IMR-90 (cell line): ENCODE measurements at regions not wholly inside any gene's neighbourhood (a gene's known extent, or its start where the extent isn't known, plus 50 kb on each side); places are given as distances from the start of the nearest gene placed in this dataset.

Source experiments
- ATAC-seq: fragments of 200-7000 bp; cut with Tn5 transposase; 2 replicates; pipeline ENCODE4 v1.9.1; 2020; ENCODE audit warnings: low read depth, mild to moderate bottlenecking, moderate library complexity
- BruUV-seq: library from RNA; stranded (reverse); fragments of 400-500 nt; replicated peaks from 2 replicates; lab custom pipeline; 2021; lab: Mats Ljungman, UMichigan
- CTCF ChIA-PET: fragments of 300-600 bp; formaldehyde crosslinking; extraction: SDS; loops from one replicate; lab custom pipeline; 2021; ENCODE audit warnings: antibody characterized with exemption; lab: Yijun Ruan, JAX
- POLR2A ChIA-PET: fragments of 300-600 bp; sonication (Branson Sonifier 250); formaldehyde crosslinking; loops from one replicate; lab custom pipeline; 2022; ENCODE audit warnings: antibody characterized with exemption; ENCODE audit not compliant: unreplicated experiment; lab: Charles Lee
- DNase-seq: peaks from one replicate; pipeline ENCODE4 v3.0.0; 2013
- H2AFZ ChIP-seq: replicated peaks from 2 replicates; pipeline ENCODE3; 2013; ENCODE audit warnings: low read length, mild to moderate bottlenecking; ENCODE audit not compliant: poor library complexity
- H2AK5ac ChIP-seq: 2 replicates; pipeline ENCODE4 v1.6.1; 2013; ENCODE audit warnings: low read depth, low read length, inconsistent platforms
- H2AK9ac ChIP-seq: replicated peaks from 2 replicates; pipeline ENCODE3; 2013; ENCODE audit warnings: mild to moderate bottlenecking, low read depth, low read length, moderate library complexity; ENCODE audit not compliant: poor library complexity
- H2BK120ac ChIP-seq: 2 replicates; pipeline ENCODE4 v1.6.1; 2013; ENCODE audit warnings: low read depth, low read length, inconsistent platforms
- H2BK15ac ChIP-seq: 3 replicates; pipeline ENCODE4 v1.6.1; 2013; ENCODE audit warnings: low read depth, low read length, inconsistent platforms
- H2BK20ac ChIP-seq: 2 replicates; pipeline ENCODE4 v1.6.1; 2013; ENCODE audit warnings: low read depth, mild to moderate bottlenecking, inconsistent platforms, low read length, moderate library complexity
- H2BK5ac ChIP-seq: 2 replicates; pipeline ENCODE4 v1.6.1; 2013; ENCODE audit warnings: mild to moderate bottlenecking, low read depth, low read length, inconsistent platforms; ENCODE audit not compliant: poor library complexity, severe bottlenecking
- H3K14ac ChIP-seq: replicated peaks from 2 replicates; pipeline ENCODE4 v1.6.1; 2013; ENCODE audit warnings: low read depth, low read length, inconsistent platforms
- H3K18ac ChIP-seq: 2 replicates; pipeline ENCODE4 v1.6.1; 2013; ENCODE audit warnings: low read depth, low read length, control low read depth
- H3K23ac ChIP-seq: 2 replicates; pipeline ENCODE4 v1.6.1; 2013; ENCODE audit warnings: low read depth, low read length, inconsistent platforms
- H3K27ac ChIP-seq: 2 replicates; pipeline ENCODE4 v1.5.1; 2013; ENCODE audit warnings: mild to moderate bottlenecking, control low read depth, low read length; ENCODE audit not compliant: insufficient read depth
- H3K27me3 ChIP-seq: 2 replicates; pipeline ENCODE4 v1.6.1; 2013; ENCODE audit warnings: low read length; ENCODE audit not compliant: control insufficient read depth, insufficient read depth
- H3K36me3 ChIP-seq: 2 replicates; pipeline ENCODE4 v1.6.1; 2013; ENCODE audit warnings: low read length, mixed read lengths; ENCODE audit not compliant: control insufficient read depth, insufficient read depth
- H3K4ac ChIP-seq: 2 replicates; pipeline ENCODE4 v1.6.1; 2013; ENCODE audit warnings: low read depth, low read length, inconsistent platforms
- H3K4me1 ChIP-seq: 2 replicates; pipeline ENCODE4 v1.6.1; 2013; ENCODE audit warnings: low read length, mixed read lengths; ENCODE audit not compliant: control insufficient read depth, insufficient read depth
- H3K4me2 ChIP-seq: 2 replicates; pipeline ENCODE4 v1.6.1; 2013; ENCODE audit warnings: low read depth, mild to moderate bottlenecking, control low read depth, low read length, moderate library complexity
- H3K4me3 ChIP-seq: 2 replicates; pipeline ENCODE4 v1.5.1; 2013; ENCODE audit warnings: low read depth, mild to moderate bottlenecking, control low read depth, low read length, moderate library complexity; ENCODE audit not compliant: insufficient read depth
- H3K56ac ChIP-seq: 2 replicates; pipeline ENCODE4 v1.6.1; 2013; ENCODE audit warnings: low read length, inconsistent platforms; ENCODE audit not compliant: insufficient read depth; ENCODE audit errors: extremely low read depth
- H3K79me1 ChIP-seq, 2 experiments: 2 replicates each; pipeline ENCODE4 v1.6.1; 2013; ENCODE audit warnings: low read length in 2 of 2, inconsistent platforms in 1 of 2, low read depth in 1 of 2
- H3K9ac ChIP-seq: 2 replicates; pipeline ENCODE4 v1.6.1; 2013; ENCODE audit warnings: low read depth, low read length, control low read depth
- H3K9me1 ChIP-seq: 2 replicates; pipeline ENCODE4 v1.6.1; 2013; ENCODE audit warnings: low read length, inconsistent platforms; ENCODE audit not compliant: insufficient read depth
- H3K9me3 ChIP-seq: 2 replicates; pipeline ENCODE4 v1.6.1; 2013; ENCODE audit warnings: low read length; ENCODE audit not compliant: control insufficient read depth, insufficient read depth
- H4K20me1 ChIP-seq: 2 replicates; pipeline ENCODE4 v1.6.1; 2013; ENCODE audit warnings: low read length, inconsistent platforms; ENCODE audit not compliant: insufficient read depth
- H4K5ac ChIP-seq: 2 replicates; pipeline ENCODE4 v1.6.1; 2013; ENCODE audit warnings: mild to moderate bottlenecking, low read depth, low read length, control low read depth
- H4K8ac ChIP-seq, 2 experiments: 2 replicates each; pipeline ENCODE4 v1.6.1; 2013; ENCODE audit warnings: low read depth in 2 of 2, low read length in 2 of 2, control low read depth in 1 of 2, inconsistent platforms in 1 of 2
- H4K91ac ChIP-seq: 2 replicates; pipeline ENCODE4 v1.6.1; 2013; ENCODE audit warnings: low read depth, low read length, inconsistent platforms; ENCODE audit not compliant: insufficient read depth
- BHLHE40 ChIP-seq: fragments of 150-350 bp; IDR thresholded peaks from 2 replicates; pipeline ENCODE4 v1.6.1; 2016; ENCODE audit warnings: mild to moderate bottlenecking, low read depth, low read length
- CEBPB ChIP-seq: IDR thresholded peaks from 2 replicates; pipeline ENCODE4 v1.6.1; 2012; ENCODE audit warnings: low read depth, low read length, improper control_type of control experiment
- CHD1 ChIP-seq: IDR thresholded peaks from 2 replicates; pipeline ENCODE4 v1.6.1; 2012; ENCODE audit warnings: low read depth, low read length, improper control_type of control experiment
- CTCF ChIP-seq: conservative IDR thresholded peaks from 2 replicates; pipeline ENCODE4 v1.5.1; 2012; ENCODE audit warnings: mild to moderate bottlenecking, low read depth, low read length, improper control_type of control experiment
- ELK1 ChIP-seq: fragments of 150-350 bp; IDR thresholded peaks from 2 replicates; pipeline ENCODE4 v1.6.1; 2016; ENCODE audit warnings: low read depth, mild to moderate bottlenecking, low read length, moderate library complexity, borderline replicate concordance
- FOS ChIP-seq: fragments of 150-350 bp; IDR thresholded peaks from 2 replicates; pipeline ENCODE4 v1.6.1; 2016; ENCODE audit warnings: low read depth, low read length
- MAFK ChIP-seq: IDR thresholded peaks from 2 replicates; pipeline ENCODE4 v1.6.1; 2012; ENCODE audit warnings: low read depth, low read length, improper control_type of control experiment
- MAZ ChIP-seq: IDR thresholded peaks from 2 replicates; pipeline ENCODE4 v1.6.1; 2012; ENCODE audit warnings: low read depth, mild to moderate bottlenecking, low read length, improper control_type of control experiment, moderate library complexity, borderline replicate concordance
- MXI1 ChIP-seq: IDR thresholded peaks from 2 replicates; pipeline ENCODE4 v1.6.1; 2012; ENCODE audit warnings: low read depth, mild to moderate bottlenecking, low read length, moderate library complexity, borderline replicate concordance
- NFE2L2 ChIP-seq: fragments of 150-350 bp; IDR thresholded peaks from 2 replicates; pipeline ENCODE4 v1.6.1; 2016; ENCODE audit warnings: low read depth, mild to moderate bottlenecking, low read length
- POLR2A ChIP-seq: IDR thresholded peaks from 2 replicates; pipeline ENCODE4 v1.6.1; 2012; ENCODE audit warnings: mild to moderate bottlenecking, low read depth, low read length
- RAD21 ChIP-seq: IDR thresholded peaks from 2 replicates; pipeline ENCODE4 v1.6.1; 2012; ENCODE audit warnings: low read length, improper control_type of control experiment
- RCOR1 ChIP-seq: IDR thresholded peaks from 2 replicates; pipeline ENCODE4 v1.6.1; 2012; ENCODE audit warnings: mild to moderate bottlenecking, low read length, improper control_type of control experiment; ENCODE audit not compliant: insufficient replicate concordance
- RFX5 ChIP-seq: IDR thresholded peaks from 2 replicates; pipeline ENCODE4 v1.8.0; 2012; ENCODE audit warnings: low read depth, mild to moderate bottlenecking, low read length, moderate library complexity
- SMC3 ChIP-seq: fragments of 150-350 bp; IDR thresholded peaks from 2 replicates; pipeline ENCODE4 v1.6.1; 2016; ENCODE audit warnings: low read depth, mild to moderate bottlenecking, antibody characterized with exemption, low read length, moderate library complexity
- USF2 ChIP-seq: fragments of 150-350 bp; IDR thresholded peaks from 2 replicates; pipeline ENCODE4 v1.6.1; 2017; ENCODE audit warnings: mild to moderate bottlenecking, antibody characterized with exemption, low read length, low read depth
- WGBS, 2 experiments: methylation state at CpG; one replicate each; pipeline versions ENCODE4 v1.1.5 to v1.1.7; 2013; ENCODE audit warnings: missing lambda C conversion rate in 2 of 2; ENCODE audit not compliant: insufficient read length in 1 of 2; ENCODE audit errors: extremely low coverage in 2 of 2; 5-methylcytosine and 5-hydroxymethylcytosine counted together
- dilution Hi-C: fragments of 300-500 bp; cut with HindIII; formaldehyde crosslinking; loops from one replicate; pipeline ENCODE4 v1.14.3; 2018; ENCODE audit warnings: low sequenced_read_pairs; ENCODE audit not compliant: unreplicated experiment
- in situ Hi-C: fragments of 300-500 bp; cut with MboI; formaldehyde crosslinking; loops from 3 replicates; pipeline ENCODE4 v1.14.3; 2019; ENCODE audit warnings: low sequenced_read_pairs, inconsistent platforms, mixed read lengths
- intact Hi-C: fragments of 100-400 bp; cut with micrococcal nuclease; formaldehyde crosslinking; loops from 2 replicates; pipeline ENCODE4 v1.10.0; 2022

- ATAC-seq: no peak
- Histone ChIP-seq H2AK9ac (no peak overlapping the region), H2BK15ac (no peak overlapping the region), H3K36me3 (no peaks in the 10 kb centered on the region), H3K56ac (no peak overlapping the region), H2AK5ac (no peak overlapping the region), H2BK5ac (no peak overlapping the region), H3K4me1 (no peaks in the 10 kb centered on the region), H4K8ac (no peak overlapping the region), H3K4me3 (no peak overlapping the region), H4K5ac (no peak overlapping the region), H3K79me1 (no peaks in the 10 kb centered on the region), H3K18ac (no peak overlapping the region), H3K14ac (no peak overlapping the region), H3K27me3 (no peaks in the 10 kb centered on the region), H2BK20ac (no peak overlapping the region), H2AFZ (no peak overlapping the region), H2BK120ac (no peak overlapping the region), H4K91ac (no peak overlapping the region), H3K4me2 (no peak overlapping the region), H3K9me1 (no peaks in the 10 kb centered on the region), H3K4ac (no peak overlapping the region), H3K23ac (no peak overlapping the region), H3K9ac (no peak overlapping the region), H3K27ac (no peak overlapping the region), H4K20me1 (no peaks in the 10 kb centered on the region), H3K9me3 (peaks cover 19% of the 10 kb centered on the region)
- intact Hi-C loops (no loop called here), dilution Hi-C loops (no loop called here), in situ Hi-C loops (no loop called here)
- CTCF ChIA-PET: no interaction called here
- TF ChIP-seq FOS: no peak
- TF ChIP-seq USF2: no peak
- no peak for TF ChIP-seq CHD1
- no peak for TF ChIP-seq CTCF
- TF ChIP-seq MAZ: no peak
- TF ChIP-seq ELK1: no peak
- no peak for TF ChIP-seq NFE2L2
- TF ChIP-seq MAFK: no peak
- no peak for TF ChIP-seq POLR2A
- no peak for TF ChIP-seq RAD21
- TF ChIP-seq CEBPB: no peak
- no peak for TF ChIP-seq RCOR1
- TF ChIP-seq SMC3: no peak
- TF ChIP-seq MXI1: no peak
- no peak for TF ChIP-seq RFX5
- no peak for TF ChIP-seq BHLHE40
- no CpG with 5 or more reads among the region's 4 CpGs for WGBS, 2 experiments
- no peak for DNase-seq
- POLR2A ChIA-PET: no interaction called here
- BruUV-seq: no TSS peak
These were observed 1512.8 kb downstream of the REEP3 start for GRCh38 chr10:65033957-65034356.
